ENCODE measurements at regions not wholly inside any gene's neighbourhood (a gene's known extent, or its start where the extent isn't known, plus 50 kb on each side); places are given as distances from the start of the nearest gene placed in this dataset.

GRCh38 chr22:45098056-45098455 lies 65.7 kb upstream of the NUP50 start:
- intact Hi-C loops (cut with DNase I; ENCODE audit: low total_unique reads): loop anchor here (10.0 kb wide), 1 partner anchor 273 kb away; no protein-coding TSS in a partner anchor
- 80 to 92% (median 90%) methylated on average over 8 of the region's 8 CpGs for WGBS, 5 donors
- no peak overlapping the region for H3K27ac ChIP-seq
- H3K4me1 ChIP-seq: no peaks in the 10 kb centered on the region
- no peak for TF ChIP-seq EP300 (IDR thresholded peaks at IDR 0.05)
- TF ChIP-seq, protein P1, sequence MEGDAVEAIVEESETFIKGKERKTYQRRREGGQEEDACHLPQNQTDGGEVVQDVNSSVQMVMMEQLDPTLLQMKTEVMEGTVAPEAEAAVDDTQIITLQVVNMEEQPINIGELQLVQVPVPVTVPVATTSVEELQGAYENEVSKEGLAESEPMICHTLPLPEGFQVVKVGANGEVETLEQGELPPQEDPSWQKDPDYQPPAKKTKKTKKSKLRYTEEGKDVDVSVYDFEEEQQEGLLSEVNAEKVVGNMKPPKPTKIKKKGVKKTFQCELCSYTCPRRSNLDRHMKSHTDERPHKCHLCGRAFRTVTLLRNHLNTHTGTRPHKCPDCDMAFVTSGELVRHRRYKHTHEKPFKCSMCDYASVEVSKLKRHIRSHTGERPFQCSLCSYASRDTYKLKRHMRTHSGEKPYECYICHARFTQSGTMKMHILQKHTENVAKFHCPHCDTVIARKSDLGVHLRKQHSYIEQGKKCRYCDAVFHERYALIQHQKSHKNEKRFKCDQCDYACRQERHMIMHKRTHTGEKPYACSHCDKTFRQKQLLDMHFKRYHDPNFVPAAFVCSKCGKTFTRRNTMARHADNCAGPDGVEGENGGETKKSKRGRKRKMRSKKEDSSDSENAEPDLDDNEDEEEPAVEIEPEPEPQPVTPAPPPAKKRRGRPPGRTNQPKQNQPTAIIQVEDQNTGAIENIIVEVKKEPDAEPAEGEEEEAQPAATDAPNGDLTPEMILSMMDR (IDR thresholded peaks at IDR 0.05): no peak
- no peak for TF ChIP-seq POLR2A (IDR thresholded peaks at IDR 0.05)
- no peak for TF ChIP-seq POLR2AphosphoS5 (IDR thresholded peaks at IDR 0.05)
- DNase-seq: no peak
- no peak overlapping the region for H3K4me3 ChIP-seq
- H3K36me3 ChIP-seq: no peaks in the 10 kb centered on the region
- H3K27me3 ChIP-seq: peaks cover 0 to 78% (median 13%) of the 10 kb centered on the region in 3 donors
- peaks cover 0 to 1% (median 0%) of the 10 kb centered on the region in 4 donors for H3K9me3 ChIP-seq

- 70 to 84% (median 78%) methylated on average over 9 of the region's 9 CpGs for WGBS, 5 donors
- TF ChIP-seq, protein P1 (IDR thresholded peaks at IDR 0.05): no peak
- TF ChIP-seq POLR2AphosphoS5 (IDR thresholded peaks at IDR 0.05): no peak
- TF ChIP-seq EP300 (IDR thresholded peaks at IDR 0.05): no peak
- TF ChIP-seq POLR2A (IDR thresholded peaks at IDR 0.05): no peak
- H3K27ac ChIP-seq: no peak overlapping the region
- no peaks in the 10 kb centered on the region for H3K36me3 ChIP-seq
- no peaks in the 10 kb centered on the region for H3K4me1 ChIP-seq
- DNase-seq: no peak
- no peaks in the 10 kb centered on the region for H3K9me3 ChIP-seq
- intact Hi-C loops (cut with DNase I; ENCODE audit: low total_unique reads): loop anchor here (10.0 kb wide), 1 partner anchor 275 kb away; no protein-coding TSS in a partner anchor
- no peak overlapping the region for H3K4me3 ChIP-seq
- H3K27me3 ChIP-seq: peaks cover 0 to 68% (median 11%) of the 10 kb centered on the region in 3 donors
Observed at GRCh38 chr22:45099961-45100360, 63.8 kb upstream of the NUP50 start.

- 42 to 56% (median 44%) methylated on average over 13 to 18 of the region's 18 CpGs for WGBS, 5 donors
- Histone ChIP-seq H3K36me3 (no peaks in the 10 kb centered on the region), H3K4me1 (no peaks in the 10 kb centered on the region), H3K9me3 (no peaks in the 10 kb centered on the region), H3K27ac (no peak overlapping the region), H3K27me3 (peaks cover 0 to 57% (median 11%) of the 10 kb centered on the region in 3 donors), H3K4me3 (no peak overlapping the region)
- intact Hi-C loops (cut with DNase I; ENCODE audit: low total_unique reads): no loop called here
- peak; percentile 53 to 64 for DNase-seq
- TF ChIP-seq, protein P1 (IDR thresholded peaks at IDR 0.05): peak in 3 of 7 experiments; percentile 9 to 52 (median 45)
- TF ChIP-seq EP300 (IDR thresholded peaks at IDR 0.05): no peak
- TF ChIP-seq POLR2A (IDR thresholded peaks at IDR 0.05): no peak
- TF ChIP-seq POLR2AphosphoS5 (IDR thresholded peaks at IDR 0.05): no peak
Observed at GRCh38 chr22:45101515-45102227, 62.1 kb upstream of the NUP50 start.

DNA sequence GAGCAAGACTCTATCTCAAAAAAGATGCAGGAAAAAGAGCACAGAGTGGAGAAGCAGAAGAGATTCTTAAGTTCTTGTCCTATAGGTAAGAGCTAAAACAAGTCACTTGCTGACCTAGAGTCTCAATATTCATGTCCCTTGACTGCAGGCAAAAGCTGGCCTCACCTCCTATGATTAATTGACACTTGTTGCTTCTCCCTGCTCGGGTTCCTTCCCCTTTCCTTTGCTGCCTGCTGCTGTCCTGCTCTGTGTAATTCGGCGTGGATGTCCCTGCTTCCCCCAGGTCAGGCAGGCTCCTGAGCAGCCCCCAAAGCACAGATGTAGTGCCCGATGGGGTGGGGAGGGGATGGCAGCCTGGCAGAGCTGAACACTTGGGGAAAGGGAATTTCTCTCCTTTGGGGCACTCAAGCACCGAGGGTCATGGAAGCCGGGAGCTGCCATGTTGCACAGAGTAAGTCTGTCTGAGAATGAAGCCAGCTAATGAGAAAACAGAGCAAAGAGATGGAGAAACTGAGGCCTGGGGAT lies 60.8 kb upstream of the NUP50 start:
- Histone ChIP-seq H3K36me3 (no peaks in the 10 kb centered on the region), H3K9me3 (no peaks in the 10 kb centered on the region), H3K27ac (no peak overlapping the region), H3K27me3 (peaks cover 0 to 58% (median 11%) of the 10 kb centered on the region in 3 donors), H3K4me3 (no peak overlapping the region), H3K4me1 (no peaks in the 10 kb centered on the region)
- 56 to 67% (median 61%) methylated on average over 6 of the region's 6 CpGs for WGBS, 5 donors
- no peak for TF ChIP-seq EP300 (IDR thresholded peaks at IDR 0.05)
- no peak for TF ChIP-seq POLR2A (IDR thresholded peaks at IDR 0.05)
- no peak for TF ChIP-seq POLR2AphosphoS5 (IDR thresholded peaks at IDR 0.05)
- TF ChIP-seq, protein P1 (IDR thresholded peaks at IDR 0.05): no peak
- intact Hi-C loops (cut with DNase I; ENCODE audit: low total_unique reads): no loop called here
- DNase-seq: no peak
